H1 (cell line): ENCODE measurements at regions not wholly inside any gene's neighbourhood (a gene's known extent, or its start where the extent isn't known, plus 50 kb on each side); places are given as distances from the start of the nearest gene placed in this dataset.

ENCODE experiments used
- CTCF ChIA-PET: fragments of 300-600 bp; sonication (Branson Sonifier 250); formaldehyde crosslinking; loops from one replicate; lab custom pipeline; 2021; ENCODE audit not compliant: partially characterized antibody; lab: Charles Lee
- POLR2A ChIA-PET: fragments of 300-600 bp; sonication (Branson Sonifier 250); formaldehyde crosslinking; loops from one replicate; lab custom pipeline; 2021; ENCODE audit warnings: inconsistent platforms; ENCODE audit not compliant: partially characterized antibody; lab: Charles Lee
- DNase-seq, 2 experiments: peaks; one replicate each; pipeline versions ENCODE4 v3.0.0 to v3.0.0-alpha.2; 2010 to 2022; ENCODE audit warnings: low spot score in 2 of 2, low read depth in 1 of 2, mixed read lengths in 1 of 2
- FAIRE-seq: peaks from 2 replicates; lab custom pipeline; 2011; peaks lifted over from hg19 to GRCh38; lab: Jason Lieb, UNC
- H2AFZ ChIP-seq: 2 replicates; pipeline ENCODE4 v1.8.1; 2012; ENCODE audit warnings: low read length, inconsistent platforms
- H2AK5ac ChIP-seq: 2 replicates; pipeline ENCODE4 v1.6.1; 2013; ENCODE audit warnings: low read depth, low read length
- H2BK120ac ChIP-seq: replicated peaks from 2 replicates; pipeline ENCODE3; 2013; ENCODE audit warnings: low read depth, low read length, inconsistent platforms
- H2BK12ac ChIP-seq: 2 replicates; pipeline ENCODE4 v1.6.1; 2013; ENCODE audit warnings: low read depth, low read length
- H2BK15ac ChIP-seq: 2 replicates; pipeline ENCODE4 v1.6.1; 2013; ENCODE audit warnings: low read length
- H2BK20ac ChIP-seq: 2 replicates; pipeline ENCODE4 v1.6.1; 2013; ENCODE audit warnings: low read length
- H2BK5ac ChIP-seq: 2 replicates; pipeline ENCODE4 v1.6.1; 2013; ENCODE audit warnings: low read depth, low read length
- H3K14ac ChIP-seq: 2 replicates; pipeline ENCODE4 v1.6.1; 2013; ENCODE audit warnings: inconsistent platforms; ENCODE audit not compliant: insufficient read length
- H3K18ac ChIP-seq: 2 replicates; pipeline ENCODE4 v1.6.1; 2013; ENCODE audit warnings: low read length; ENCODE audit errors: extremely low read depth
- H3K23ac ChIP-seq: 2 replicates; pipeline ENCODE4 v1.6.1; 2013; ENCODE audit warnings: inconsistent platforms; ENCODE audit not compliant: insufficient read length
- H3K23me2 ChIP-seq: 2 replicates; pipeline ENCODE4 v1.6.1; 2013; ENCODE audit warnings: low read depth, low read length
- H3K27ac ChIP-seq: 2 replicates; pipeline ENCODE4 v1.6.1; 2011; ENCODE audit warnings: low read depth, low read length, inconsistent platforms
- H3K27me3 ChIP-seq, 4 experiments: replicated peaks in 1 of 4; 1 replicate in 1 of 4; 2 replicates in 3 of 4; pipeline versions ENCODE4 v1.6.1 to v1.8.1; 2011 to 2013; ENCODE audit warnings: low read length in 3 of 4, mild to moderate bottlenecking in 3 of 4, inconsistent platforms in 2 of 4, mixed read lengths in 2 of 4, moderate library complexity in 1 of 4; ENCODE audit not compliant: control insufficient read depth in 3 of 4, insufficient read depth in 3 of 4; ENCODE audit errors: extremely low read depth in 1 of 4
- H3K36me3 ChIP-seq, 4 experiments: 2 replicates each; pipeline versions ENCODE4 v1.6.1 to v1.8.1; 2011 to 2013; ENCODE audit warnings: mild to moderate bottlenecking in 4 of 4, low read length in 3 of 4, moderate library complexity in 2 of 4, control low read depth in 1 of 4, inconsistent platforms in 1 of 4; ENCODE audit not compliant: insufficient read depth in 4 of 4, control insufficient read depth in 2 of 4
- H3K4ac ChIP-seq: replicated peaks from 2 replicates; pipeline ENCODE3; 2013; ENCODE audit warnings: low read length, low read depth, mixed read lengths, inconsistent platforms; ENCODE audit not compliant: insufficient read length
- H3K4me1 ChIP-seq, 4 experiments: replicated peaks in 1 of 4; 1 replicate in 1 of 4; 2 replicates in 3 of 4; pipeline versions ENCODE4 v1.6.1 to v1.8.1; 2011 to 2013; ENCODE audit warnings: low read length in 3 of 4, inconsistent platforms in 2 of 4, mixed read lengths in 1 of 4; ENCODE audit not compliant: insufficient read depth in 4 of 4, control insufficient read depth in 3 of 4
- H3K4me2 ChIP-seq, 2 experiments: 2 replicates each; pipeline versions ENCODE4 v1.6.1 to v1.8.1; 2011 to 2013; ENCODE audit warnings: low read depth in 2 of 2, low read length in 2 of 2, control low read depth in 1 of 2, inconsistent platforms in 1 of 2, mild to moderate bottlenecking in 1 of 2; ENCODE audit not compliant: insufficient read depth in 1 of 2
- H3K4me3 ChIP-seq, 4 experiments: fragments of 200-600, 300-600 bp in 1 of 4; sonication (generic), shearing (Covaris generic), sonication (Bioruptor Twin) in 1 of 4; 2 replicates each; pipeline versions ENCODE4 v1.5.1 to v1.8.1; 2011 to 2016; ENCODE audit warnings: low read length in 4 of 4, low read depth in 3 of 4, control low read depth in 2 of 4, inconsistent platforms in 2 of 4, mild to moderate bottlenecking in 2 of 4, mixed read lengths in 1 of 4, moderate library complexity in 1 of 4; ENCODE audit not compliant: insufficient read depth in 2 of 4; ENCODE audit errors: extremely low read depth in 1 of 4
- H3K56ac ChIP-seq: replicated peaks from 2 replicates; pipeline ENCODE3; 2013; ENCODE audit warnings: low read depth, mild to moderate bottlenecking, mixed read lengths, low read length, inconsistent platforms; ENCODE audit not compliant: insufficient read length
- H3K79me1 ChIP-seq: 2 replicates; pipeline ENCODE4 v1.6.1; 2013; ENCODE audit warnings: low read depth, low read length, control low read depth
- H3K79me2 ChIP-seq, 2 experiments: 2 replicates each; pipeline versions ENCODE4 v1.6.1 to v1.8.1; 2012 to 2013; ENCODE audit warnings: low read length in 2 of 2, mild to moderate bottlenecking in 2 of 2, inconsistent platforms in 1 of 2; ENCODE audit not compliant: insufficient read depth in 2 of 2, control insufficient read depth in 1 of 2
- H3K9ac ChIP-seq, 4 experiments: replicated peaks in 1 of 4; 1 replicate in 1 of 4; 2 replicates in 3 of 4; pipeline versions ENCODE4 v1.6.1 to v1.8.1; 2011 to 2013; ENCODE audit warnings: low read depth in 3 of 4, low read length in 3 of 4, control low read depth in 2 of 4, mild to moderate bottlenecking in 2 of 4, moderate library complexity in 2 of 4, inconsistent platforms in 1 of 4; ENCODE audit errors: extremely low read depth in 1 of 4
- H3K9me3 ChIP-seq, 2 experiments: 2 replicates each; pipeline versions ENCODE4 v1.6.1 to v1.8.1; 2012 to 2013; ENCODE audit warnings: mild to moderate bottlenecking in 2 of 2, moderate library complexity in 2 of 2, control low read depth in 1 of 2, inconsistent platforms in 1 of 2, low read depth in 1 of 2, low read length in 1 of 2, mixed read lengths in 1 of 2; ENCODE audit not compliant: insufficient read depth in 2 of 2
- H4K20me1 ChIP-seq, 2 experiments: replicated peaks in 1 of 2; 2 replicates each; pipeline versions ENCODE3 to v1.8.1; 2011 to 2013; ENCODE audit warnings: inconsistent platforms in 2 of 2, low read length in 2 of 2, mild to moderate bottlenecking in 1 of 2; ENCODE audit not compliant: insufficient read depth in 2 of 2, control insufficient read depth in 1 of 2
- H4K5ac ChIP-seq: 2 replicates; pipeline ENCODE4 v1.6.1; 2013; ENCODE audit warnings: low read length, low read depth, mixed read lengths, inconsistent platforms; ENCODE audit not compliant: insufficient read length
- H4K8ac ChIP-seq: 2 replicates; pipeline ENCODE4 v1.8.0; 2013; ENCODE audit warnings: mild to moderate bottlenecking, moderate library complexity, low read length, inconsistent platforms; ENCODE audit not compliant: insufficient read depth; ENCODE audit errors: extremely low read depth
- H4K91ac ChIP-seq: replicated peaks from 2 replicates; pipeline ENCODE3; 2013; ENCODE audit warnings: low read length, mixed read lengths, inconsistent platforms; ENCODE audit not compliant: insufficient read length
- BRCA1 ChIP-seq: IDR thresholded peaks from 2 replicates; pipeline ENCODE4 v1.6.1; 2012; ENCODE audit warnings: low read depth, low read length, improper control_type of control experiment
- CHD1 ChIP-seq: IDR thresholded peaks from 2 replicates; pipeline ENCODE4 v1.6.1; 2012; ENCODE audit warnings: low read depth, low read length, improper control_type of control experiment
- CTBP2 ChIP-seq: IDR thresholded peaks from 2 replicates; pipeline ENCODE4 v1.7.0; 2011; ENCODE audit warnings: borderline replicate concordance, mild to moderate bottlenecking, moderate library complexity, mixed read lengths, low read length; ENCODE audit not compliant: insufficient read depth, insufficient read length
- KDM4A ChIP-seq: IDR thresholded peaks from one replicate; pipeline ENCODE4 v1.7.1; 2012; ENCODE audit warnings: low read depth, mild to moderate bottlenecking, moderate library complexity, low read length, inconsistent platforms; ENCODE audit not compliant: severe bottlenecking
- TAF1 ChIP-seq: IDR thresholded peaks from 2 replicates; pipeline ENCODE4 v1.6.1; 2011; ENCODE audit warnings: mild to moderate bottlenecking, low read depth, low read length
- TAF7 ChIP-seq: optimal IDR thresholded peaks from 2 replicates; pipeline ENCODE3; 2011; ENCODE audit warnings: low read depth, mild to moderate bottlenecking, inconsistent platforms, low read length, moderate library complexity, borderline replicate concordance
- WGBS, 2 experiments: shearing (Covaris generic) in 1 of 2; methylation state at CpG; one replicate each; pipeline versions ENCODE4 v1.1.6 to v1.1.7; 2013 to 2015; ENCODE audit warnings: low lambda C conversion rate in 2 of 2, mixed read lengths in 2 of 2, inconsistent platforms in 1 of 2, low coverage in 1 of 2, missing lambda C conversion rate in 1 of 2; ENCODE audit not compliant: insufficient replicate concordance in 2 of 2, insufficient coverage in 1 of 2, insufficient read length in 1 of 2; ENCODE audit errors: extremely low coverage in 1 of 2, missing lambda C conversion rate in 1 of 2; 5-methylcytosine and 5-hydroxymethylcytosine counted together

DNA sequence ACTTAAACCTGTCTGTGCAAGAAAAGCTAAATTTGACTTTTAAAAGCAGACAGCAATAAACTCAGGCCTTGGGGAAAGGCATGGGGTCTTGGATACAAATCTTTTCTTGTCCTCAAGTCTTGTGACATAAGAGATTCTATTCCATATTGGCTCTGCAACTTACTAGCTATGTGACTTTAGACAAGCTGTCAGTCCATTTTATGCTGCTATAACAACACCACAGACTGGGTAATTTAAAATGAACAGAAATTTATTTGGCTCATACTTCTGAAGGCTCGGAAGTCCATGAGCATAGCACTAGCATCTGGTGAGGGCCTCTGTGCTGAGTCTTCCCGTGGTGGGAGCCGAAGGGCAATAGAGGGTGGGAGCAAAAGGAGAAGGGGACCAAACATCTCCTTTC, 246.0 kb upstream of the MOCS1 start:
- no peak overlapping the region for H2BK5ac ChIP-seq
- no peaks in the 10 kb centered on the region for H3K79me2 ChIP-seq
- H4K91ac ChIP-seq, result no peak overlapping the region
- H3K9me3 ChIP-seq, result no peaks in the 10 kb centered on the region; a peak in 1 of 4 replicates
- POLR2A ChIA-PET, result no interaction called here
- no peaks in the 10 kb centered on the region for H3K27me3 ChIP-seq
- FAIRE-seq (no peak), DNase-seq (peak in 1 of 2 experiments; percentile 8)
- H3K56ac ChIP-seq, result no peak overlapping the region
- H2AK5ac ChIP-seq, result no peak overlapping the region
- H4K20me1 ChIP-seq, result no peaks in the 10 kb centered on the region
- 88% methylated on average over 3 of the region's 3 CpGs; no CpG with 5 or more reads in 1 of the 2 experiments for WGBS, 2 experiments
- no peaks in the 10 kb centered on the region; the same call in 1 of the 2 replicates for H3K23me2 ChIP-seq
- no peak overlapping the region for H3K14ac ChIP-seq
- H3K4me1 ChIP-seq, result peaks cover 0 to 21% (median 10%) of the 10 kb centered on the region in 4 experiments; a peak in 5 of 7 replicates
- no peak overlapping the region for H3K4me3 ChIP-seq
- no peaks in the 10 kb centered on the region; a peak in 1 of 8 replicates for H3K36me3 ChIP-seq
- H2BK20ac ChIP-seq, result no peak overlapping the region; the same call in 1 of the 2 replicates
- H3K4me2 ChIP-seq, result no peak overlapping the region
- no peaks in the 10 kb centered on the region for H3K79me1 ChIP-seq
- H3K18ac ChIP-seq, result no peak overlapping the region
- no peak overlapping the region for H2BK12ac ChIP-seq
- H2BK15ac ChIP-seq, result no peak overlapping the region
- H2AFZ ChIP-seq, result no peak overlapping the region
- H3K4ac ChIP-seq, result no peak overlapping the region
- no peak overlapping the region for H3K23ac ChIP-seq
- CTCF ChIA-PET, result no interaction called here
- H4K8ac ChIP-seq, result no peak overlapping the region
- H3K27ac ChIP-seq, result no peak overlapping the region
- no peak overlapping the region for H3K9ac ChIP-seq
- H4K5ac ChIP-seq, result no peak overlapping the region
- no peak overlapping the region for H2BK120ac ChIP-seq
- TF ChIP-seq KDM4A (no peak), CHD1 (no peak), BRCA1 (no peak), TAF7 (no peak), TAF1 (no peak), CTBP2 (no peak)
